ENCODE measurements at regions not wholly inside any gene's neighbourhood (a gene's known extent, or its start where the extent isn't known, plus 50 kb on each side); places are given as distances from the start of the nearest gene placed in this dataset.
A peak's percentile ranks its signal among the peaks of the same experiment; 100 is the strongest.
"Not testable (repeated sequence)": the region's sequence is repeated elsewhere in the genome, so short reads cannot be mapped to it uniquely, and the experiment has no call there.

DNA sequence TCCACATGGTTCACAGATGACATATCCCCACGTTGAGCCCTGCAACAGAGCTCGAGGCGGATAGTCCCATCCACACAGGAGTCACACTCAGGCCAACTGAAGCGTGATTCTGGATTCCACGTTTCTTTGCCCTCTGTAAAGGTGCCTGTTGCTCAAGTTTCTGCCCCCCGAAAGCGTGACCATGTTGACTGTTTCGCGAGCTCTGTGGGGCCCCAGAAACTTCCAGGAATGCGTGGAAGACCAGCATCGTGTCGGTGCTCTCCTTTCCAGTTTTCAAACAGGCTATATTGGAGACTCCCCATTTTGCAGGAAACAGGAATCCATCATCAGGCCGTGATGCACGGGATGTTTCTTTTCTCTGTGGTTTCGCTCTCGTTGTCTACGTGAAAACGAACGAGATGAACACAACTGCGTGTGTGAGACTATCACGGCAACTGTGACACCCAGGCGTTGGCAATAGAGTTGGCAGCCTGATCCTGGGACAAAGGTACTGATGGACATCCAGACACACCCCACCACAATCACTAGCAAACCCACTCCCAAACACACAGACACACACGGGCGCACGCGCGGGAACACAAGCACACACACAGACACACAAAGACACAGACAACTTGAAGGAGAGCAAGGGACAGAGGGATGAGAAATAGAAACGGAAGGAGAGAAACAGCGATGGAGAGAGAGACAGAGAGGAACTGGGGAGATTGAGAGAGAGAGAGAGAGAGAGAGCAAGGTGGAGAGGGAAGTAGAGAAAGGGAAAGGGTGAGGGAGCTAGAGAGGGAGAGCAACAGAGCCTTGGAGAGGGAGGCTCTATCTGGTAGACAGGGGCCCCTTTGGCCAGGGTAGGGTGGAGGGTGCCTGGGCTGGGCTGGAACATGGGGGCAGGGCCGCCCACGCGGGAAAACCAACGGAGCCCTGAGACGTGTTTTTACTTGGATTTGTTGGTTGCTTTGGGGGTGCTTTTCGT is 1609.3 kb downstream of the SPATA31A7 start:
- DNase-seq: peak; percentile 33 to 50

DNA sequence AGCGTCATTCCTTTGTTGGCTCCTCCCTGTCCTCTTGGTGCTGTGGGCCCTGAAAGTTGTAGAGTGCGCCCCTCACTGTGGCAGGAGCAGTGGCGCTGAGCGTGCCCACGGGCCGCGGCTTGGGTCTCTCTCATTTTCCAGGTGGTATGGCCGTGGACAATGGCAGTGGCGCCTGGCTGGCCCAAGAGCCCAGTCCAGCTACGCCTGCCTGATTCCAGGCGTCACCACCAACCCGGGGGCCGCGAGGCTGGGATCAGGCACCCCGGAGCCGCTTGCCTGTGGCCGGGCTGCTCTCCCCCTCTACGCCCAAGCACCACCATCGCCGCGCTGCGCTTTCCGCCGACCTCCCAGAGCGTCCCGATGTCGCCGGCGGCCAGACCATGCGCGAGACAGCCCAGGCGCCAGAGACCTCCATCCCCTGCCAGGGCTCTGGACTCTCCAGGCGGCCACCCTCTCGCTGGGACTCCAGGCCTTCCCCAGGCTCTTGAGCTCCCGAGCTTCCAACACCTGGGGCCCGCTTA is 1610.1 kb downstream of the SPATA31A7 start:
- DNase-seq: peak; percentile 26 to 34

- DNase-seq: peak; percentile 17 to 31
Measured at GRCh38 chr9:62800451-62801371, 1610.9 kb downstream of the SPATA31A7 start.

GRCh38 chr9:62801372-62801811 is 1611.6 kb downstream of the SPATA31A7 start:
- peak in 1 of 2 experiments; percentile 10 for DNase-seq

DNA sequence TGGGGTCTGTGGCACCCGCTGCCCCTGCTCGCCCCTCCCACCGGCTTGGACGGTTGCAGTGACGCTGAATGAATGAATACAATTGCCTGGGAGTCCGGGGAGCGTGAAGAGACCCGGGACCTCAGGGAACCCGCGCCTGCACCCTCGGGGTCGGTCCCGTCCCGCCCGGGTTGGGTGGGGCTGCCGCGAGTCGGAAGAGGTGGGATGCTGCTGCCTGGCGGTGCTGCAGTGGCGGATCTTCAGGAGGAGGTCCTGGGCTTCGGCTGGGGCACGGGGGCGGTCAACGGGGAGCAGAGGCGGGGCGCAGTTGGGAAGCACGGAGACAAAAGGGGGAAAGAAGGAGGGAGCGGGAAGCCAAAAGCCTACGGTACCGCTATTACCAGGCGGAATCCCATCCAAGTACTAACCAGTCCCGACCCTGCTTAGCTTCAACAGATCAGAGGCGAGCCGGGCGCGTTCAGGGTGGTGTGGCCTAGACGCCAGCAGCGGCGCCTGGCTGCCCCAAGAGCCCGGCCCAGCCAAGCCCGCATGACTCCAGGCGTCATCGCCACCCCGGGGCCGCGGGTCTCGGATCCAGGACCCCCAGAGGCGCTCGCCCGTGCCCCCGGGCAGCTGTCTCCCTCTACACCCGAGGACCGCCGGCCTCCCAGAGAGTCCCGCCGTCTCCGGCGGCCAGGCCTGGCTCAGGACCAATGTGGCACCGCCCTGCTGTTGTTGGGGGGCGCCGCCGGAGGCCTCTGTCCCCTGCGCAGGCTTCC is 1612.3 kb downstream of the SPATA31A7 start:
- peak; percentile 68 to 74 for DNase-seq

DNA sequence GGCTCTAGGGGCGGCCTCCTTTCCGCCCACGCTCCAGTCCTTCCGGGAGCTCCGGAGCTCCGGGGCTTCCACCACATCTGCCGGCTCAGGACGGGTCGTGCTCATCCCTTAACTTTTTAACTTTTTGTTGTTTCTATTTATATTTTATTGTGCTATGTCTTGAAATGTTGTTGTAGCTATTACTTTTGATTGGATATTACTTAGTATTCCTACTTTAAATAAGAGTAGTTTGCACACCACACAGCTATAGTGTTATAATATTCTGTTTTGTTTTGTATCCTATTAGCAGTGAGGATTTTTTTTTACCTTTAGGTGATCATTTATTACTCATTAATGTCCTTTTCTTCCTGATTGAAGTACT is 1612.9 kb downstream of the SPATA31A7 start:
- not testable (repeated sequence) for DNase-seq

GRCh38 chr9:62803099-62803498 is 1613.3 kb downstream of the SPATA31A7 start:
- not testable (repeated sequence) for DNase-seq

GRCh38 chr9:62804314-62804713 is 1614.5 kb downstream of the SPATA31A7 start:
- not testable (repeated sequence) for DNase-seq

GRCh38 chr9:62807424-62807823 is 1617.6 kb downstream of the SPATA31A7 start:
- DNase-seq: not testable (repeated sequence)

- DNase-seq: not testable (repeated sequence)
Measured at GRCh38 chr9:62808081-62808480, 1618.2 kb downstream of the SPATA31A7 start.

DNA sequence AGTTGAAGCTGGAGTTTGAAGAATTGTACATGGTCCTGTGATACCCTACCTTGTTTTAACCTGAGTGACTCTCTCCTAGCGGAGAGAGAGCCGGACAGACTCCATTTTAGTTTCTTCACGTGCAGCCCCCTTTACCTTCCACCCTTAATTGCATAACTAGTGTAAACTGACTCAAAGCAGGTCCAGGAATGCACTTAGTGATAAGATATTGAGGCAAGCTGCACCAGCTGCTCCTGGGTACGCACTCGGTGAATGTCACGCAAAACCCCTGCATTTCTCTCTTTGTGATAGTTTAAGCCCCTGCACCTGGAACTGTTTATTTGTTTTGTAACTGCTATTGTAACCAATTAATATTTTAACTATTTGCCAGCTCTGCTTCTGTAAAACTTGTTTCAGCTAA is 1620.5 kb downstream of the SPATA31A7 start:
- not testable (repeated sequence) for DNase-seq

- DNase-seq: not testable (repeated sequence)
Measured at GRCh38 chr9:62810811-62811315, 1621.0 kb downstream of the SPATA31A7 start.

DNA sequence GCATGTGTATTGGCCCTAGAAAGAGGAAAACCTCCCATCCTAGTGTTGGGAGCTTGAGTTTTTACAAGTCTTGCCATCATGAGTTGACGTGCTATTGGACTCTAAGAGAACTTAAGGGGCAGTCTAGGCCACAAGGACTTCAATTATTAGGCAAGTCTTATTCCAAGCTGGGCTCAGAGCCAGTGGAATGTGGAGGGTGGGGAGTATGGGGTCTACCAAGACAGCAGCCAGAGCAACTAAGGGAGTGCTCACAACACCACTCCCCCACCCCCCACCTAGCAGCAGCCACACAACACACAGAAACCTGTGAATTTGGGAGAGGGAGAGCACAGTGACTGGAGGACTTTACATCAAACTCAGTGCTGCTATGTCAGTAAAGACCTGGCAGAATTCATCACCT is 1625.6 kb downstream of the SPATA31A7 start:
- not testable (repeated sequence) for DNase-seq

DNA sequence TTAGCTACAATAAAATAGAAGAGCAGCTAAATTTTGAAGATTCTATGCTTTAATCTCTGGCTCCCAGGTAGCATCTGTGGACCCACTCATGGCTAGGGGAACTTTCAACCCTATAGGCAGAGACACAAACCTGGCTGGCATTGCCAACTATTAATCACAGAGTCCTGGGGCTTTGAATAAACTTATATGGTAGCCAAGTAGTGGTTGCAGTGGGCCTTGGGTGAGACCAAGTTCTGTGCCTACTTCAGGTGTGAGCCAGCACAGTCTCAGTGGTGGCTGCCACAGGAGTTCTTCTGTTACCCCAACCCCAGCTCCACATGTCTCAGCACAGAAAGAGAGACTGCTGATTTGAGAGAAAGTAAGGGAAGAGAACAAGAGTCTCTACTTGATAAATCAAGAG is 1626.5 kb downstream of the SPATA31A7 start:
- DNase-seq: not testable (repeated sequence)

DNA sequence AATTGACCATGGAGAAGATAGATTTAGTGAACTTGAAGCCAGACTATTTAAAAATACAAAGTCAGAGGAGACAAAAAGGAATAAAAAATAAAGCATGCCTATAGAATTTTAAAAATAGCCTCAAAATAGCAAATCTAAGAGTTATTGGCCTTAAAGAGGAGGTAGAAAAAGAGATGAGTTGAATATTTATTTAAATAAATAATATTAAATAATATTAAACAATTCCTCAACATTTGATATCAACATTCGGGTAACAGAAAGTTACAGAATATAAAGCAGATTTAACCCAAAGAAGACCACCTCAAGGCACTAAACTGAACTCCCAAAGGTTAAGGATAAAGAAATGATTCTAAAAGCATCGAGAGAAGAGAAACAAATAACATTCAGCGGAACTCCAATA is 1627.4 kb downstream of the SPATA31A7 start:
- DNase-seq: not testable (repeated sequence)

DNA sequence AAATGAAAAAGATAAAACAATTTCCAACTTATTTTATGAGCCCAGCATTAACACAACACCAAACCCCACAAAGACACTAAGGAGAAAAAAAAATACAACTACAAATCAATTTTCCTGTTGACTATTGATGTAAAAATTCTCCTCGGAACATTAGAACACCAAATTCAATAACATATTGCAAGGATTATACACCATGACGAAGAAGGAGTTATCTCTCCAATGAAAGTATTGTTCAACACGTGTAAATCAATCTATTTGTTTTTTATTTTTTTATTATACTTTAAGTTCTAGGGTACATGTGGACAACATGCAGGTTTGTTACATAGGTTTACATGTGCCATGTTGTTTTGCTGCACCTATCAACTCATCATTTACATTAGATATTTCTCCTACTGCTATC is 1632.3 kb downstream of the SPATA31A7 start:
- not testable (repeated sequence) for DNase-seq

DNA sequence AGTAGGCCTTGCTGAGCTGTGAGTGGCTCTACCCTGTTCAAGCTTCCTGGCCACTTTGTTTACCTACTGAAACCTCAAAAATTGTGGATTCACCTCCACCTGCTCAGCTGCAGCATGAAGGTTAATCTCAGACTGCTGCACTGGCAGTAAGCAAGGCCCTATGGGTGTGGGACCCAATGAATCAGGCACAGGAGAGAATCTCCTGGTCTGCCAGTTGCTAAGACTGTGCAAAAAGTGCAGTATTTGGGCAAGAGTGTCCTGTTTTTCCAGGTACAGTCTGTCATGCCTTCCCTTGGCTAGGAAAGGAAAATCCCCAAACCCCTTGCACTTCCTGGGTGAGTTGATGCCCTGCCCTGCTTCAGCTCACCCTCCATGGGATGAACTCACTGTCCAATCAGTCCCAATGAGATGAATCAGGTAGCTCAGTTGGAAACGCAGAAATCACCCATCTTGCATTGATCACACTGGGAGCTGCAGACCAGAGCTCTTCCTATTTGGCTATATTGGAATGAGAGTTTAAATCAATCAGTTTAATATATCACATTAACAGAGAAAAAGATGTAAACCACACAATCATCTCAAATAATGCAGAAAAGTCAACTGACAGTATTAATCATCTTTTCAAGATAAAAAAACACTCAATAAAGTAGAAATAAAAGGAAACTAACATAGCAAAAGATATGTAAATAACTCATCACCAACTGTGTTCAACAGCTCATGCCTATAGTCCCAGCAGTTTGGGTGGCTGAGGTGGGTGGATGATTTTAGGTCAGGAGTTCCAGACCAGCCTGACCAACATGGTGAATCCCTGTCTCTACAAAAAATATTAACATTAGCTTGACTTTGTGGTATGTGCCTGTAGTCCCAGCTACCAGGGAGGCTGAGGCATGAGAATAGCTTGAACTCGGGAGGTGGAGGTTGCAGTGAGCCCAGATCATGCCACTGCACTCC is 1638.4 kb downstream of the SPATA31A7 start:
- not testable (repeated sequence) for DNase-seq

DNA sequence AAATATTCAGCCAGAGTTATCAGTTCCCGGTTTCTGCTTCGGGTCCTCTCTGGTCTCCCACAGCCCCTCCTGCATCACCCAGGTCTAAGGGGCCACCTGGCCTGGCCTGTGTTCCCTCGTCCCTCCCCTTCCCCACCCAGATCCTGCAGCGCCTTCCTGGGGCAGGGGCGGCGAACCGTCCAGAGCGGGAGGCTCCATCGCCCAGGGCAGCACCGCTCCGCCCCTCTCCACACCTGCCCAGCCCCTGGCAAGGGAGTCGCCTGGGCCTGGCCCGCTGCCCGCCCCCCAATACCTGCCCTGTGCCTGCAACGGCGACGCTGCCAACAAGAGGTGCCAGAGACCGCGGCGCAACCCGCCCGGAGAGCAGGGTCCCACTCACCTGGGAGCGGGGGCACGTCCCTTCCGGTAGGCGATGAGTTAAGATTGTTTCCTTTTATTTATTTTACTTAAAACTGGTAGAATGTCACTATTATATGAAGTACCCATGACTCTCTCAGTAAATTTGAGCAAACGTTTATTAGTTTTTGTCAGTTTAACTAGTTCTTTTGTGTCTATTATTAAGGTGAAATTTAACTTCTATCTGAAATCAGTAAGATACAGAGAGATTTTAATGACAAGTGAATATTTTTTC is 1641.1 kb downstream of the SPATA31A7 start:
- DNase-seq: not testable (repeated sequence)

DNA sequence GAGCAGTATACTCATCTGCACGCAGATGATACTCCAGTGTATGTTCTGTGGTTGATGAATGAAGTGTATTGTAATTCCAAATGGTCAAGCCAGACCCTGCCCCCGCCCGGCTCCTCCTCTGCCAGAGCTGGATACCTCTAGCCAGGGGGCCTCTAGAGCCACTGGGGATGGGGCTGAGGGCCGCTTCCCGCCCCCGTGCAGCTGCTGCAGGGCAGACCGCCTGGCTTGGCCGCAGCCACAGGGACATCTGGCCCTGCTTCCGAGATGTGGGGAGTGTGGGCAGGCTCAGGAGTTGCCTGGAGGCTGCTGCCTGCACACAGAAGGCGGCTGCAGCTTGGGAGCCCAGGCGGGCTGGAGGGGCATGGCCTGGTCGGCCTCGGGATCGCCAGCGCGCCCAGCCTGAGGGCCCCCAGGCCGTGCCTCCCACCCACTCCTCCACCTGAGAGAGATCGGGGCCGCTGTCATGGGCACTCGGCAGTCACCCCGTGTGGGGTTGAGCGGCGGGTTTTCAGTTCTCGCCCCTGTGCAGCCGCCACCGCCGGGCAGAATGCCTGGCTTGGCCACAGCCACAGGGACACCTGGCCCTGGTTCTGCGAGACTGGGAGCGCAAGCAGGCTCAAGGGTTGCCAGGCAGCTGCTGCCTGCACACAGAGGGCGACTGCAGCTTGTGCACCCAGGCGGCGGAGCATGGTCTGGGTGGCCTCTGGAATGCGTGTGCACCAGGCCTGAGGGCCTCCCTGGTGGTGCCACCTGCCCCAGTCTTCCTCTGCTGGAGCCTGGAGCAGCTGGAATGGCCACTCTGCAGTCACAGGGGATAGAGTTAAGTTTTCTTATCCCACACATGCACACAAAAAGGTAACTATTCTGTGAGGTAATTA is 1643.7 kb downstream of the SPATA31A7 start:
- not testable (repeated sequence) for DNase-seq
